ENCODE measurements at regions not wholly inside any gene's neighbourhood (a gene's known extent, or its start where the extent isn't known, plus 50 kb on each side); places are given as distances from the start of the nearest gene placed in this dataset.

GRCh38 chr11:56905442-56905841, 83.3 kb upstream of the OR5AK2 start:
- H3K36me3 ChIP-seq (ENCODE audit: control insufficient read depth in 2 of 2, extremely low read depth in 1 of 2, insufficient read depth in 1 of 2, low read length in 1 of 2), result no peaks in the 10 kb centered on the region
- H3K27ac ChIP-seq (ENCODE audit: low read length), result no peak overlapping the region
- H3K4me3 Mint-ChIP-seq, result no peak overlapping the region
- H3K9me3 Mint-ChIP-seq, result peaks cover 0 to 3% (median 2%) of the 10 kb centered on the region in 3 donors
- no peaks in the 10 kb centered on the region for H3K27me3 ChIP-seq (replicated peaks in 1 of 2; ENCODE audit: control insufficient read depth in 2 of 2, extremely low read depth in 1 of 2, insufficient read depth in 2 of 2, low read length in 1 of 2)
- H3K27me3 Mint-ChIP-seq, result no peaks in the 10 kb centered on the region
- no peaks in the 10 kb centered on the region for H3K4me1 Mint-ChIP-seq
- POLR2A ChIA-PET, result no interaction called here
- ATAC-seq (replicated peaks in 1 of 4) (no peak), DNase-seq (no peak)
- no peak overlapping the region for H3K4me3 ChIP-seq (ENCODE audit: control insufficient read depth in 1 of 2, extremely low read depth in 1 of 2, low read length in 1 of 2)
- no peaks in the 10 kb centered on the region for H3K9me3 ChIP-seq
- H3K4me1 ChIP-seq (ENCODE audit: control insufficient read depth in 1 of 2, extremely low read depth in 1 of 2, insufficient read depth in 2 of 2, low read length in 2 of 2), result no peaks in the 10 kb centered on the region
- WGBS (ENCODE audit: insufficient coverage), result 58% methylated on average over 2 of the region's 4 CpGs
- no peaks in the 10 kb centered on the region for H3K36me3 Mint-ChIP-seq
- CTCF ChIA-PET, result no interaction called here
- H3K27ac Mint-ChIP-seq, result no peak overlapping the region

- Histone ChIP-seq H3K27me3 (replicated peaks in 1 of 2; ENCODE audit: control insufficient read depth in 2 of 2, extremely low read depth in 1 of 2, insufficient read depth in 2 of 2, low read length in 1 of 2) (no peaks in the 10 kb centered on the region), H3K4me1 (ENCODE audit: control insufficient read depth in 1 of 2, extremely low read depth in 1 of 2, insufficient read depth in 2 of 2, low read length in 2 of 2) (no peaks in the 10 kb centered on the region), H3K27ac (ENCODE audit: low read length) (no peak overlapping the region), H3K4me3 (ENCODE audit: control insufficient read depth in 1 of 2, extremely low read depth in 1 of 2, low read length in 1 of 2) (no peak overlapping the region), H3K36me3 (ENCODE audit: control insufficient read depth in 2 of 2, extremely low read depth in 1 of 2, insufficient read depth in 1 of 2, low read length in 1 of 2) (no peaks in the 10 kb centered on the region), H3K9me3 (no peaks in the 10 kb centered on the region)
- Mint-ChIP-seq H3K9me3 (no peaks in the 10 kb centered on the region), H3K4me1 (no peaks in the 10 kb centered on the region), H3K36me3 (no peaks in the 10 kb centered on the region), H3K27me3 (no peaks in the 10 kb centered on the region), H3K4me3 (no peak overlapping the region), H3K27ac (no peak overlapping the region)
- ATAC-seq (replicated peaks in 1 of 4), result no peak
- POLR2A ChIA-PET, result no interaction called here
- CTCF ChIA-PET, result no interaction called here
- WGBS (ENCODE audit: insufficient coverage), result 100% methylated on average over 1 of the region's 5 CpGs
- DNase-seq, result no peak
Observed at GRCh38 chr11:56898856-56899255, 89.9 kb upstream of the OR5AK2 start.

- no peaks in the 10 kb centered on the region for H3K36me3 ChIP-seq (ENCODE audit: control insufficient read depth in 2 of 2, extremely low read depth in 1 of 2, insufficient read depth in 1 of 2, low read length in 1 of 2)
- WGBS (ENCODE audit: insufficient coverage), result 71% methylated on average over 5 of the region's 9 CpGs
- DNase-seq, result no peak
- no peaks in the 10 kb centered on the region for H3K27me3 Mint-ChIP-seq
- no peak overlapping the region for H3K4me3 ChIP-seq (ENCODE audit: control insufficient read depth in 1 of 2, extremely low read depth in 1 of 2, low read length in 1 of 2)
- no peaks in the 10 kb centered on the region for H3K36me3 Mint-ChIP-seq
- H3K27ac ChIP-seq (ENCODE audit: low read length), result no peak overlapping the region
- no peaks in the 10 kb centered on the region for H3K9me3 Mint-ChIP-seq
- no peaks in the 10 kb centered on the region for H3K4me1 Mint-ChIP-seq
- no peak overlapping the region for H3K27ac Mint-ChIP-seq
- H3K9me3 ChIP-seq, result no peaks in the 10 kb centered on the region
- H3K4me3 Mint-ChIP-seq, result no peak overlapping the region
- ChIA-PET CTCF (no interaction called here), POLR2A (no interaction called here)
- H3K27me3 ChIP-seq (replicated peaks in 1 of 2; ENCODE audit: control insufficient read depth in 2 of 2, extremely low read depth in 1 of 2, insufficient read depth in 2 of 2, low read length in 1 of 2), result no peaks in the 10 kb centered on the region
- no peak for ATAC-seq (replicated peaks in 1 of 4)
- H3K4me1 ChIP-seq (ENCODE audit: control insufficient read depth in 1 of 2, extremely low read depth in 1 of 2, insufficient read depth in 2 of 2, low read length in 2 of 2), result no peaks in the 10 kb centered on the region
Observed at GRCh38 chr11:56890584-56891305, 98.0 kb upstream of the OR5AK2 start.

DNA sequence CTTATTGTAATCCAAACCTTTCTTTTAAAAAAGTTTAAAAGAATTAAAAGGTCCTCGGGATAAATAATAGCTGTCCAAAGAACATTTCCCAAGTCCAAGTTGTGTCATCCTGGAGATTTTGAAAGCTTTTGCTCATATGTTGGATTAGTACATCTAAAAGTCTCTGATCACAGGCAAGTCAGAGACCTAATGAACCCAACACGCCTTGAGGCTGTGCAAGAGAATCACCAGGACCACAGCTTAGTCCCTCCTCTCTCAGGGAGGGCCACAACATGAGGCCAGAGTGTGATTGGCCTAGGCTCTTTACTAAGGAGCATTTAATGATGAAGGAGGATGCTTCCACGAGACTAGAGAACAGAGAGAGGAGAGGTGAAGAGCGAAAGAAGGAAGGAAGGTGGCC, 98.7 kb upstream of the OR5AK2 start:
- H3K4me3 ChIP-seq (ENCODE audit: control insufficient read depth in 1 of 2, extremely low read depth in 1 of 2, low read length in 1 of 2), result no peak overlapping the region

DNA sequence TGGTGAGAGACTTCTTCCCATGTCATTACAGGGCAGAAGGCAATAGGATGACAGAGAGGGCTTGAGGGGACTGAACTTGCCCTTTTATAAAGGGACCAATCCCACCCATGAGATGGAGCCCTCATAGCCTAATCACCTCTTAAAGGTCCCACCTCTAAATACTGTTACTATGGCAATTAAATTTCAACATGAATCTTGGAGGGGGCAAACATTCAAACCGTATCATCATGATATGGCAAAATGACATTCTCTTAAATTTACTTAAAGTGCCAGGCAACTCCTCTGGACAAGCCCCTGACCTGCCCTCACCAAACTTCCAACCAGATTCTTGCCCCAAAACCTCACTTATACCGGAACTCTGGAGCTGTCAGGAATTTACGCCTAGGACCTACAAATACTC, 100.8 kb upstream of the OR5AK2 start:
- H3K36me3 ChIP-seq (ENCODE audit: control insufficient read depth in 2 of 2, extremely low read depth in 1 of 2, insufficient read depth in 1 of 2, low read length in 1 of 2), result no peaks in the 10 kb centered on the region
- H3K4me3 Mint-ChIP-seq, result no peak overlapping the region
- H3K4me1 ChIP-seq (ENCODE audit: control insufficient read depth in 1 of 2, extremely low read depth in 1 of 2, insufficient read depth in 2 of 2, low read length in 2 of 2), result no peaks in the 10 kb centered on the region
- no peak overlapping the region for H3K27ac Mint-ChIP-seq
- DNase-seq, result no peak
- H3K4me3 ChIP-seq (ENCODE audit: control insufficient read depth in 1 of 2, extremely low read depth in 1 of 2, low read length in 1 of 2), result no peak overlapping the region
- 43% methylated on average over 1 of the region's 3 CpGs for WGBS (ENCODE audit: insufficient coverage)
- no peaks in the 10 kb centered on the region for H3K9me3 Mint-ChIP-seq
- H3K4me1 Mint-ChIP-seq, result no peaks in the 10 kb centered on the region
- H3K27me3 ChIP-seq (replicated peaks in 1 of 2; ENCODE audit: control insufficient read depth in 2 of 2, extremely low read depth in 1 of 2, insufficient read depth in 2 of 2, low read length in 1 of 2), result no peaks in the 10 kb centered on the region
- H3K9me3 ChIP-seq, result no peaks in the 10 kb centered on the region
- H3K27ac ChIP-seq (ENCODE audit: low read length), result no peak overlapping the region
- CTCF ChIA-PET, result no interaction called here
- H3K36me3 Mint-ChIP-seq, result no peaks in the 10 kb centered on the region
- ATAC-seq (replicated peaks in 1 of 4), result no peak
- H3K27me3 Mint-ChIP-seq, result no peaks in the 10 kb centered on the region
- POLR2A ChIA-PET, result no interaction called here

More for the DNA sequence above, 98.7 kb upstream of the OR5AK2 start:
- Mint-ChIP-seq H3K27ac (no peak overlapping the region), H3K27me3 (no peaks in the 10 kb centered on the region), H3K4me3 (no peak overlapping the region), H3K4me1 (no peaks in the 10 kb centered on the region), H3K36me3 (no peaks in the 10 kb centered on the region), H3K9me3 (no peaks in the 10 kb centered on the region)
- no peak overlapping the region for H3K27ac ChIP-seq (ENCODE audit: low read length)
- POLR2A ChIA-PET, result no interaction called here
- no peaks in the 10 kb centered on the region for H3K4me1 ChIP-seq (ENCODE audit: control insufficient read depth in 1 of 2, extremely low read depth in 1 of 2, insufficient read depth in 2 of 2, low read length in 2 of 2)
- WGBS (ENCODE audit: insufficient coverage), result 81% methylated on average over 2 of the region's 4 CpGs
- no peaks in the 10 kb centered on the region for H3K9me3 ChIP-seq
- no peaks in the 10 kb centered on the region for H3K36me3 ChIP-seq (ENCODE audit: control insufficient read depth in 2 of 2, extremely low read depth in 1 of 2, insufficient read depth in 1 of 2, low read length in 1 of 2)
- CTCF ChIA-PET, result no interaction called here
- no peaks in the 10 kb centered on the region for H3K27me3 ChIP-seq (replicated peaks in 1 of 2; ENCODE audit: control insufficient read depth in 2 of 2, extremely low read depth in 1 of 2, insufficient read depth in 2 of 2, low read length in 1 of 2)
- DNase-seq (no peak), ATAC-seq (replicated peaks in 1 of 4) (no peak)

DNA sequence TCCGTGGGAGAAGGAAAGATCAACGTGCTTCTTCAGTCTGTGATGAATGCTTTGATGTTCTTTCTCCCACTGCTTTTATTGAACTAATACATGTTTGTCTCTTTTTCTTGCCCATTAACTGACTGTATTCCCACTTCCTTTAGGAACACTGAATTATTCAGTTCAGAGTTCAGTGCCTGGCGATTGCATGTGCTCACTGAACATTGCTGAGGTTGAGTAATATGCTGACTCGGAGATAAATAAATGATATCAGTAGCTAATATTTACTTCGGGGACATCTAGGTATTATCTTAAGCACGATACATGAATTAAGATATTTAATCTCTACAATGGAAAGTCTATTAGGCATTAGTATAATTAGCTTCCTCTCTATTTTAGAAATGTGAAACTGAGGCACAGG, 102.3 kb upstream of the OR5AK2 start:
- DNase-seq (no peak), ATAC-seq (replicated peaks in 1 of 4) (no peak)
- Mint-ChIP-seq H3K27me3 (no peaks in the 10 kb centered on the region), H3K4me3 (no peak overlapping the region), H3K9me3 (no peaks in the 10 kb centered on the region), H3K4me1 (no peaks in the 10 kb centered on the region), H3K36me3 (no peaks in the 10 kb centered on the region), H3K27ac (no peak overlapping the region)
- no peaks in the 10 kb centered on the region for H3K9me3 ChIP-seq
- CTCF ChIA-PET, result no interaction called here
- H3K27me3 ChIP-seq (replicated peaks in 1 of 2; ENCODE audit: control insufficient read depth in 2 of 2, extremely low read depth in 1 of 2, insufficient read depth in 2 of 2, low read length in 1 of 2), result no peaks in the 10 kb centered on the region
- H3K27ac ChIP-seq (ENCODE audit: low read length), result no peak overlapping the region
- H3K4me1 ChIP-seq (ENCODE audit: control insufficient read depth in 1 of 2, extremely low read depth in 1 of 2, insufficient read depth in 2 of 2, low read length in 2 of 2), result no peaks in the 10 kb centered on the region
- 64% methylated on average over 2 of the region's 6 CpGs for WGBS (ENCODE audit: insufficient coverage)
- POLR2A ChIA-PET, result no interaction called here
- no peaks in the 10 kb centered on the region for H3K36me3 ChIP-seq (ENCODE audit: control insufficient read depth in 2 of 2, extremely low read depth in 1 of 2, insufficient read depth in 1 of 2, low read length in 1 of 2)
- no peak overlapping the region for H3K4me3 ChIP-seq (ENCODE audit: control insufficient read depth in 1 of 2, extremely low read depth in 1 of 2, low read length in 1 of 2)

- Mint-ChIP-seq H3K36me3 (no peaks in the 10 kb centered on the region), H3K27ac (no peak overlapping the region), H3K27me3 (no peaks in the 10 kb centered on the region), H3K9me3 (peaks cover 0 to 5% (median 0%) of the 10 kb centered on the region in 3 donors), H3K4me3 (no peak overlapping the region), H3K4me1 (no peaks in the 10 kb centered on the region)
- H3K9me3 ChIP-seq, result no peaks in the 10 kb centered on the region
- no peak for DNase-seq
- ChIA-PET POLR2A (no interaction called here), CTCF (no interaction called here)
- WGBS (ENCODE audit: insufficient coverage), result no CpG with 5 or more reads among the region's 2 CpGs
- no peak overlapping the region for H3K27ac ChIP-seq (ENCODE audit: low read length)
- no peaks in the 10 kb centered on the region for H3K27me3 ChIP-seq (replicated peaks in 1 of 2; ENCODE audit: control insufficient read depth in 2 of 2, extremely low read depth in 1 of 2, insufficient read depth in 2 of 2, low read length in 1 of 2)
- H3K4me3 ChIP-seq (ENCODE audit: control insufficient read depth in 1 of 2, extremely low read depth in 1 of 2, low read length in 1 of 2), result no peak overlapping the region
- no peaks in the 10 kb centered on the region for H3K4me1 ChIP-seq (ENCODE audit: control insufficient read depth in 1 of 2, extremely low read depth in 1 of 2, insufficient read depth in 2 of 2, low read length in 2 of 2)
- no peak for ATAC-seq (replicated peaks in 1 of 4)
- no peaks in the 10 kb centered on the region for H3K36me3 ChIP-seq (ENCODE audit: control insufficient read depth in 2 of 2, extremely low read depth in 1 of 2, insufficient read depth in 1 of 2, low read length in 1 of 2)
Observed at GRCh38 chr11:56885854-56886253, 102.9 kb upstream of the OR5AK2 start.

Measured in T-cell (primary cell).